Left ventricle myocardium inferior (tissue), 1 donor: ENCODE measurements at regions not wholly inside any gene's neighbourhood (a gene's known extent, or its start where the extent isn't known, plus 50 kb on each side); places are given as distances from the start of the nearest gene placed in this dataset.

Experiments
- DNase-seq: peaks from one replicate; pipeline ENCODE4 v3.0.0-alpha.2; 2020
- H3K27ac ChIP-seq: fragments of 200-600 bp; replicated peaks from 2 replicates; pipeline ENCODE4 v1.8.0; 2021
- H3K27me3 ChIP-seq: fragments of 200-600 bp; 2 replicates; pipeline ENCODE4 v1.8.0; 2021; ENCODE audit warnings: low read depth
- H3K36me3 ChIP-seq: fragments of 200-600 bp; 2 replicates; pipeline ENCODE4 v1.8.0; 2021
- H3K4me1 ChIP-seq: fragments of 200-600 bp; 2 replicates; pipeline ENCODE4 v1.8.0; 2021
- H3K4me3 ChIP-seq: fragments of 200-600 bp; 2 replicates; pipeline ENCODE4 v1.8.0; 2021; ENCODE audit warnings: mild to moderate bottlenecking, moderate library complexity
- H3K9me3 ChIP-seq: fragments of 200-600 bp; replicated peaks from 2 replicates; pipeline ENCODE4 v1.8.0; 2021
- CTCF ChIP-seq: fragments of 200-600 bp; IDR thresholded peaks from 2 replicates; pipeline ENCODE4 v1.8.0; 2021; ENCODE audit warnings: antibody characterized with exemption, mild to moderate bottlenecking, borderline replicate concordance
- intact Hi-C: fragments of 100-400 bp; cut with micrococcal nuclease; formaldehyde crosslinking; loops from one replicate; pipeline ENCODE4 v1.11.0; 2022
- donor health status: DM: no; HTN: yes; CAD: no; lungs with severe emphysema.

- no peak for DNase-seq
- Histone ChIP-seq H3K27me3 (no peaks in the 10 kb centered on the region), H3K4me3 (no peak overlapping the region), H3K4me1 (no peaks in the 10 kb centered on the region), H3K27ac (no peak overlapping the region), H3K36me3 (no peaks in the 10 kb centered on the region), H3K9me3 (peaks cover 3% of the 10 kb centered on the region)
- intact Hi-C loops, result no loop called here
- no peak for TF ChIP-seq CTCF
Observed at GRCh38 chr13:108566413-108567170, 62.8 kb upstream of the MYO16 start.

GRCh38 chr13:108572782-108573211 is 56.6 kb upstream of the MYO16 start:
- Histone ChIP-seq H3K36me3 (no peaks in the 10 kb centered on the region), H3K4me3 (no peak overlapping the region), H3K9me3 (no peaks in the 10 kb centered on the region), H3K27ac (no peak overlapping the region), H3K27me3 (no peaks in the 10 kb centered on the region), H3K4me1 (no peaks in the 10 kb centered on the region)
- DNase-seq, result no peak
- TF ChIP-seq CTCF, result no peak
- intact Hi-C loops, result no loop called here

- intact Hi-C loops, result no loop called here
- no peak for TF ChIP-seq CTCF
- H3K27me3 ChIP-seq, result no peaks in the 10 kb centered on the region
- no peaks in the 10 kb centered on the region for H3K9me3 ChIP-seq
- DNase-seq, result no peak
- H3K4me3 ChIP-seq, result no peak overlapping the region
- no peaks in the 10 kb centered on the region for H3K4me1 ChIP-seq
- no peaks in the 10 kb centered on the region for H3K36me3 ChIP-seq
- no peak overlapping the region for H3K27ac ChIP-seq
Observed at GRCh38 chr13:108573455-108573854, 56.0 kb upstream of the MYO16 start.

GRCh38 chr13:108574856-108575255 is 54.6 kb upstream of the MYO16 start:
- no peak overlapping the region for H3K4me3 ChIP-seq
- no peaks in the 10 kb centered on the region for H3K9me3 ChIP-seq
- H3K4me1 ChIP-seq, result no peaks in the 10 kb centered on the region
- no peak for DNase-seq
- intact Hi-C loops, result no loop called here
- no peaks in the 10 kb centered on the region for H3K27me3 ChIP-seq
- no peak for TF ChIP-seq CTCF
- H3K36me3 ChIP-seq, result no peaks in the 10 kb centered on the region
- no peak overlapping the region for H3K27ac ChIP-seq

GRCh38 chr13:108575430-108575829 is 54.0 kb upstream of the MYO16 start:
- Histone ChIP-seq H3K36me3 (no peaks in the 10 kb centered on the region), H3K4me1 (no peaks in the 10 kb centered on the region), H3K27ac (no peak overlapping the region), H3K9me3 (no peaks in the 10 kb centered on the region), H3K27me3 (no peaks in the 10 kb centered on the region), H3K4me3 (no peak overlapping the region)
- DNase-seq, result no peak
- intact Hi-C loops, result no loop called here
- no peak for TF ChIP-seq CTCF
